ENCODE measurements at regions not wholly inside any gene's neighbourhood (a gene's known extent, or its start where the extent isn't known, plus 50 kb on each side); places are given as distances from the start of the nearest gene placed in this dataset.

- ATAC-seq (ENCODE audit: insufficient read depth, low FRiP score) (no peak), DNase-seq (no peak)
- 82 to 83% methylated on average over 2 of the region's 2 CpGs for WGBS, 2 donors
- no peak overlapping the region for H3K27ac ChIP-seq (ENCODE audit: low read depth in 1 of 2, low read length in 1 of 2)
- H3K36me3 ChIP-seq (ENCODE audit: control insufficient read depth in 4 of 4, insufficient read depth in 4 of 4, low read length in 4 of 4) = no peaks in the 10 kb centered on the region
- no peaks in the 10 kb centered on the region for H3K4me1 ChIP-seq (ENCODE audit: control insufficient read depth in 5 of 5, insufficient read depth in 5 of 5, low read length in 5 of 5)
- H3K27me3 ChIP-seq (ENCODE audit: control insufficient read depth in 3 of 3, insufficient read depth in 3 of 3, low read length in 2 of 3) = no peaks in the 10 kb centered on the region
- H3K9ac ChIP-seq (ENCODE audit: insufficient read depth in 1 of 2, low read length in 2 of 2) = no peak overlapping the region
- H3K9me3 ChIP-seq (ENCODE audit: control insufficient read depth in 4 of 4, insufficient read depth in 3 of 4, low read length in 3 of 4) = no peaks in the 10 kb centered on the region
- H3K4me3 ChIP-seq = no peak overlapping the region
- no peak for TF ChIP-seq CTCF (IDR thresholded peaks at IDR 0.05; ENCODE audit: control extremely low read depth, extremely low read depth)
Observed at GRCh38 chr1:79074975-79075374, 68.4 kb upstream of the ADGRL4 start.

DNA sequence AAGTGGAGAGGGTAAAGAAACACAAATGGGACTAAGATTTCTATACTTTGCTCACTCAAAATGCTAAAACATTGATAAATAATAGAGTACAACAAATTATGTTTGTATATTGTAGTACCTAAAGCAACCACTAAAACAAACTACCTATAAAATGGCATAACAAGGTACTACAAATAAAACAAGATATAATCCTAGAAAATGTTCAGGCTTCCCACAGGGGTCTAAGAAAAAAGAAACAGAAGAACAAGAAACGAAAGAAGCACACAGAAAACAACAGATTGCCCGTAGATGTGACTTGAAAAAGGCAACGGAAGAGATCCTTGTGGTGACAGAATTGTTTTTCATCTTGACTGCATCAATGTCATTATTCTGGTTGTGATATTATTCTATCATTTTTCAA, 63.3 kb upstream of the ADGRL4 start:
- no peak for TF ChIP-seq CTCF (IDR thresholded peaks at IDR 0.05; ENCODE audit: control extremely low read depth, extremely low read depth)
- ATAC-seq (ENCODE audit: insufficient read depth, low FRiP score) (no peak), DNase-seq (no peak)
- 85 to 87% methylated on average over 3 of the region's 3 CpGs for WGBS, 2 donors
- Histone ChIP-seq H3K27ac (ENCODE audit: low read depth in 1 of 2, low read length in 1 of 2) (no peak overlapping the region), H3K36me3 (ENCODE audit: control insufficient read depth in 4 of 4, insufficient read depth in 4 of 4, low read length in 4 of 4) (no peaks in the 10 kb centered on the region), H3K27me3 (ENCODE audit: control insufficient read depth in 3 of 3, insufficient read depth in 3 of 3, low read length in 2 of 3) (no peaks in the 10 kb centered on the region), H3K9ac (ENCODE audit: insufficient read depth in 1 of 2, low read length in 2 of 2) (no peak overlapping the region), H3K4me1 (ENCODE audit: control insufficient read depth in 5 of 5, insufficient read depth in 5 of 5, low read length in 5 of 5) (no peaks in the 10 kb centered on the region), H3K4me3 (no peak overlapping the region), H3K9me3 (ENCODE audit: control insufficient read depth in 4 of 4, insufficient read depth in 3 of 4, low read length in 3 of 4) (peaks cover 0 to 3% (median 0%) of the 10 kb centered on the region in 4 donors)

- H3K4me1 ChIP-seq (ENCODE audit: control insufficient read depth in 5 of 5, insufficient read depth in 5 of 5, low read length in 5 of 5) = no peaks in the 10 kb centered on the region
- TF ChIP-seq CTCF (IDR thresholded peaks at IDR 0.05; ENCODE audit: control extremely low read depth, extremely low read depth) = no peak
- DNase-seq (no peak), ATAC-seq (ENCODE audit: insufficient read depth, low FRiP score) (no peak)
- H3K27me3 ChIP-seq (ENCODE audit: control insufficient read depth in 3 of 3, insufficient read depth in 3 of 3, low read length in 2 of 3) = no peaks in the 10 kb centered on the region
- H3K4me3 ChIP-seq = no peak overlapping the region
- H3K9me3 ChIP-seq (ENCODE audit: control insufficient read depth in 4 of 4, insufficient read depth in 3 of 4, low read length in 3 of 4) = peaks cover 0 to 14% (median 3%) of the 10 kb centered on the region in 4 donors
- no peaks in the 10 kb centered on the region for H3K36me3 ChIP-seq (ENCODE audit: control insufficient read depth in 4 of 4, insufficient read depth in 4 of 4, low read length in 4 of 4)
- WGBS, 2 donors = 95 to 98% methylated on average over 2 of the region's 2 CpGs
- no peak overlapping the region for H3K27ac ChIP-seq (ENCODE audit: low read depth in 1 of 2, low read length in 1 of 2)
- H3K9ac ChIP-seq (ENCODE audit: insufficient read depth in 1 of 2, low read length in 2 of 2) = no peak overlapping the region
Observed at GRCh38 chr1:79059341-79059740, 52.8 kb upstream of the ADGRL4 start.

All from lung (tissue), 11 donors.